GM18861 (cell line): ENCODE measurements at regions not wholly inside any gene's neighbourhood (a gene's known extent, or its start where the extent isn't known, plus 50 kb on each side); places are given as distances from the start of the nearest gene placed in this dataset.
"Not testable (repeated sequence)": the region's sequence is repeated elsewhere in the genome, so short reads cannot be mapped to it uniquely, and the experiment has no call there.

ENCODE experiments used
- ATAC-seq: cut with Tn5 transposase; IDR thresholded peaks from one replicate; pipeline ENCODE4 v1.9.1; 2021; ENCODE audit not compliant: unreplicated experiment

- not testable (repeated sequence) for ATAC-seq
These were observed 1615.9 kb upstream of the C9orf72 start for GRCh38 chr9:29189221-29189620.

GRCh38 chr9:29198861-29199260, 1625.6 kb upstream of the C9orf72 start:
- no peak for ATAC-seq

- ATAC-seq: no peak
These were observed 1626.7 kb upstream of the C9orf72 start for GRCh38 chr9:29199975-29200374.

GRCh38 chr9:29200650-29201049, 1627.4 kb upstream of the C9orf72 start:
- ATAC-seq: no peak

GRCh38 chr9:29203244-29203930, 1630.1 kb upstream of the C9orf72 start:
- ATAC-seq: no peak

GRCh38 chr9:29208670-29209069, 1635.4 kb upstream of the C9orf72 start:
- ATAC-seq: no peak

GRCh38 chr9:29209748-29210291, 1636.5 kb upstream of the C9orf72 start:
- no peak for ATAC-seq

GRCh38 chr9:29211003-29211579, 1637.8 kb upstream of the C9orf72 start:
- no peak for ATAC-seq

- ATAC-seq: peak; percentile 84
These were observed 1638.5 kb upstream of the C9orf72 start for GRCh38 chr9:29211580-29212396.

GRCh38 chr9:29212397-29213387, 1639.4 kb upstream of the C9orf72 start:
- ATAC-seq: no peak

GRCh38 chr9:29213417-29214153, 1640.3 kb upstream of the C9orf72 start, which contains the start of gene LINGO2:
Gene LINGO2, minus strand, starts transcription at chr9:29213601.
- no peak for ATAC-seq

- ATAC-seq: no peak
These were observed 1640.9 kb upstream of the C9orf72 start for GRCh38 chr9:29214154-29214689.

- no peak for ATAC-seq
These were observed 1641.5 kb upstream of the C9orf72 start for GRCh38 chr9:29214690-29215253.

GRCh38 chr9:29217966-29218365, 1644.7 kb upstream of the C9orf72 start:
- no peak for ATAC-seq

GRCh38 chr9:29220596-29221251, 1647.4 kb upstream of the C9orf72 start:
- ATAC-seq: no peak

GRCh38 chr9:29228558-29228957, 1655.3 kb upstream of the C9orf72 start:
- no peak for ATAC-seq

- ATAC-seq: no peak
These were observed 1657.7 kb upstream of the C9orf72 start for GRCh38 chr9:29230931-29231330.

GRCh38 chr9:29233193-29233592, 1659.9 kb upstream of the C9orf72 start:
- no peak for ATAC-seq

GRCh38 chr9:29241320-29241719, 1668.0 kb upstream of the C9orf72 start:
- ATAC-seq: no peak
